ENCODE measurements at regions not wholly inside any gene's neighbourhood (a gene's known extent, or its start where the extent isn't known, plus 50 kb on each side); places are given as distances from the start of the nearest gene placed in this dataset.

GRCh38 chr11:25317216-25317615, 820.4 kb downstream of the LUZP2 start:
- H3K27ac ChIP-seq (ENCODE audit: low read depth, low read length, poor library complexity, severe bottlenecking): no peak overlapping the region
- H2AFZ ChIP-seq (ENCODE audit: low read length): no peak overlapping the region
- H3K36me3 ChIP-seq (ENCODE audit: insufficient read depth, low read length): no peaks in the 10 kb centered on the region
- no peak overlapping the region for H3K4me3 ChIP-seq (ENCODE audit: low read depth, low read length, poor library complexity, severe bottlenecking)
- TF ChIP-seq EZH2 (IDR thresholded peaks at IDR 0.05; ENCODE audit: borderline replicate concordance, low read length): no peak
- TF ChIP-seq, protein P1, sequence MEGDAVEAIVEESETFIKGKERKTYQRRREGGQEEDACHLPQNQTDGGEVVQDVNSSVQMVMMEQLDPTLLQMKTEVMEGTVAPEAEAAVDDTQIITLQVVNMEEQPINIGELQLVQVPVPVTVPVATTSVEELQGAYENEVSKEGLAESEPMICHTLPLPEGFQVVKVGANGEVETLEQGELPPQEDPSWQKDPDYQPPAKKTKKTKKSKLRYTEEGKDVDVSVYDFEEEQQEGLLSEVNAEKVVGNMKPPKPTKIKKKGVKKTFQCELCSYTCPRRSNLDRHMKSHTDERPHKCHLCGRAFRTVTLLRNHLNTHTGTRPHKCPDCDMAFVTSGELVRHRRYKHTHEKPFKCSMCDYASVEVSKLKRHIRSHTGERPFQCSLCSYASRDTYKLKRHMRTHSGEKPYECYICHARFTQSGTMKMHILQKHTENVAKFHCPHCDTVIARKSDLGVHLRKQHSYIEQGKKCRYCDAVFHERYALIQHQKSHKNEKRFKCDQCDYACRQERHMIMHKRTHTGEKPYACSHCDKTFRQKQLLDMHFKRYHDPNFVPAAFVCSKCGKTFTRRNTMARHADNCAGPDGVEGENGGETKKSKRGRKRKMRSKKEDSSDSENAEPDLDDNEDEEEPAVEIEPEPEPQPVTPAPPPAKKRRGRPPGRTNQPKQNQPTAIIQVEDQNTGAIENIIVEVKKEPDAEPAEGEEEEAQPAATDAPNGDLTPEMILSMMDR (IDR thresholded peaks at IDR 0.05; ENCODE audit: low read length): no peak
- H3K9ac ChIP-seq (ENCODE audit: low read length): no peak overlapping the region
- H3F3A ChIP-seq (ENCODE audit: insufficient read depth, low read length): no peaks in the 10 kb centered on the region
- H3K27me3 ChIP-seq (ENCODE audit: insufficient read depth, low read length): no peaks in the 10 kb centered on the region
- no peak overlapping the region for H3K4me2 ChIP-seq (ENCODE audit: low read length)
- no peaks in the 10 kb centered on the region for H3K79me2 ChIP-seq (ENCODE audit: insufficient read depth, low read length)
- H3K9me2 ChIP-seq (ENCODE audit: low read depth, low read length): no peaks in the 10 kb centered on the region
- H3K9me3 ChIP-seq (ENCODE audit: low read length): no peaks in the 10 kb centered on the region
- H4K20me1 ChIP-seq (ENCODE audit: insufficient read depth, low read length): no peaks in the 10 kb centered on the region
- H3K4me1 ChIP-seq (ENCODE audit: insufficient read depth, low read length, severe bottlenecking): no peaks in the 10 kb centered on the region

DNA sequence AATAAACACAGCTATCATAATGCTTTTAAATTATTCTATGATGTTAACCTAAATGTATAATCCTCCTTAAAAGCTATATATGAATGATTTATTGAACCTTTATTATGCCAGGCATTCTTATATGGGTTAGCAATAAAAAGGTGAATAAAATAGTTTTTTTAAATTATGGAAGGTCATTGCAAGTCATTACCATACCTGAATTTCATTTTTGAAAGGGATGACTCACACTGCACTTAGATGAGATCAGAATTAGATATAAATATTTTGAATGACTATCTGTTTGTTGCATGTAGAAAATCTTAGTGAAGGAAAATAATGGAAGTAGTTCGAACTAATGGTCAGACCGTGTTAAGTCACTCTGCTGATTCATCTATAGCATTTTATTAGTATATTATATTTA, 822.3 kb downstream of the LUZP2 start:
- no peaks in the 10 kb centered on the region for H4K20me1 ChIP-seq (ENCODE audit: insufficient read depth, low read length)
- no peaks in the 10 kb centered on the region for H3K4me1 ChIP-seq (ENCODE audit: insufficient read depth, low read length, severe bottlenecking)
- TF ChIP-seq, protein P1 (IDR thresholded peaks at IDR 0.05; ENCODE audit: low read length): no peak
- no peak for TF ChIP-seq EZH2 (IDR thresholded peaks at IDR 0.05; ENCODE audit: borderline replicate concordance, low read length)
- H3K9ac ChIP-seq (ENCODE audit: low read length): no peak overlapping the region
- H3K79me2 ChIP-seq (ENCODE audit: insufficient read depth, low read length): no peaks in the 10 kb centered on the region
- no peak overlapping the region for H2AFZ ChIP-seq (ENCODE audit: low read length)
- H3K27ac ChIP-seq (ENCODE audit: low read depth, low read length, poor library complexity, severe bottlenecking): no peak overlapping the region
- H3K27me3 ChIP-seq (ENCODE audit: insufficient read depth, low read length): no peaks in the 10 kb centered on the region
- no peaks in the 10 kb centered on the region for H3F3A ChIP-seq (ENCODE audit: insufficient read depth, low read length)
- H3K9me2 ChIP-seq (ENCODE audit: low read depth, low read length): no peaks in the 10 kb centered on the region
- H3K4me2 ChIP-seq (ENCODE audit: low read length): no peak overlapping the region
- H3K36me3 ChIP-seq (ENCODE audit: insufficient read depth, low read length): no peaks in the 10 kb centered on the region
- H3K4me3 ChIP-seq (ENCODE audit: low read depth, low read length, poor library complexity, severe bottlenecking): no peak overlapping the region
- no peaks in the 10 kb centered on the region for H3K9me3 ChIP-seq (ENCODE audit: low read length)

GRCh38 chr11:25327656-25328055, 830.8 kb downstream of the LUZP2 start:
- H3K4me2 ChIP-seq (ENCODE audit: low read length): no peak overlapping the region
- no peak overlapping the region for H2AFZ ChIP-seq (ENCODE audit: low read length)
- H4K20me1 ChIP-seq (ENCODE audit: insufficient read depth, low read length): no peaks in the 10 kb centered on the region
- H3K27me3 ChIP-seq (ENCODE audit: insufficient read depth, low read length): no peaks in the 10 kb centered on the region
- no peaks in the 10 kb centered on the region for H3K4me1 ChIP-seq (ENCODE audit: insufficient read depth, low read length, severe bottlenecking)
- no peaks in the 10 kb centered on the region for H3K9me2 ChIP-seq (ENCODE audit: low read depth, low read length)
- H3K27ac ChIP-seq (ENCODE audit: low read depth, low read length, poor library complexity, severe bottlenecking): no peak overlapping the region
- H3K4me3 ChIP-seq (ENCODE audit: low read depth, low read length, poor library complexity, severe bottlenecking): no peak overlapping the region
- no peaks in the 10 kb centered on the region for H3F3A ChIP-seq (ENCODE audit: insufficient read depth, low read length)
- no peaks in the 10 kb centered on the region for H3K9me3 ChIP-seq (ENCODE audit: low read length)
- no peaks in the 10 kb centered on the region for H3K36me3 ChIP-seq (ENCODE audit: insufficient read depth, low read length)
- TF ChIP-seq EZH2 (IDR thresholded peaks at IDR 0.05; ENCODE audit: borderline replicate concordance, low read length): no peak
- TF ChIP-seq, protein P1 (IDR thresholded peaks at IDR 0.05; ENCODE audit: low read length): no peak
- no peak overlapping the region for H3K9ac ChIP-seq (ENCODE audit: low read length)
- no peaks in the 10 kb centered on the region for H3K79me2 ChIP-seq (ENCODE audit: insufficient read depth, low read length)
